Neural progenitor cell (in vitro differentiated cells): ENCODE measurements at regions not wholly inside any gene's neighbourhood (a gene's known extent, or its start where the extent isn't known, plus 50 kb on each side); places are given as distances from the start of the nearest gene placed in this dataset.

Experiments used
- CTCF ChIP-seq: fragments of 200-600 bp; sonication (generic); IDR thresholded peaks from 2 replicates; pipeline ENCODE4 v1.5.1; 2017; ENCODE audit warnings: antibody characterized with exemption, mild to moderate bottlenecking
- EZH2 ChIP-seq: fragments of 200-600 bp; sonication (generic); IDR thresholded peaks from 2 replicates; pipeline ENCODE4 v1.6.1; 2017; ENCODE audit warnings: antibody characterized with exemption, mild to moderate bottlenecking, moderate library complexity
- EZH2phosphoT487 ChIP-seq: fragments of 200-600 bp; sonication (generic); IDR thresholded peaks from 2 replicates; pipeline ENCODE4 v1.6.1; 2017; ENCODE audit warnings: antibody characterized with exemption

GRCh38 chr4:170581322-170581721 is 491.6 kb upstream of the AADAT start:
- TF ChIP-seq CTCF (no peak), EZH2 (no peak), EZH2phosphoT487 (no peak)
